ENCODE measurements at regions not wholly inside any gene's neighbourhood (a gene's known extent, or its start where the extent isn't known, plus 50 kb on each side); places are given as distances from the start of the nearest gene placed in this dataset.

DNA sequence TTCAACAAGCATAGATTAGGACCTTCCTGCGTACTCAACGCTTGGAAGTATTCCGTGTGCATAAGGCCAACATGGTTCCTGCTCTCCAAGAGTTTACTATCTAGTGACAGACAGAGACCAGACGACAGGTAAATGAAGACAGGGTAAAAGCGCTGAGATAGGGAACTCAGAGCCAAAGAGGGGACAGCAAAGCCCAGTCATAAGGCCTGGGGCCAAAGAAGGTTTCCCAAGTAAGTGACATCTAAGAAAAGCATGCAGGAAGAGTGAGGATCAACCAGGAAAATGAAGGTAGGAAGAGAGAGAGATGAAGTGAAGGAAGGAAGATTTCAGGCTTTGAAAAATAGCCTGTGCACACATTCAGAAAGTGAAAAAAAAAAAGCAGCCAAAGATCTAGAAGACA lies 76.9 kb upstream of the CDH20 start:
- Histone ChIP-seq H3K23ac (ENCODE audit: insufficient read length) (no peak overlapping the region), H3K4ac (replicated peaks; ENCODE audit: insufficient read length, low read depth, low read length) (no peak overlapping the region), H3K56ac (replicated peaks; ENCODE audit: insufficient read length, low read depth, low read length) (no peak overlapping the region), H3K9ac (replicated peaks in 1 of 4; ENCODE audit: extremely low read depth in 1 of 4, low read depth in 3 of 4, low read length in 3 of 4) (no peak overlapping the region), H3K79me2 (ENCODE audit: control insufficient read depth in 1 of 2, insufficient read depth in 2 of 2, low read length in 2 of 2) (no peaks in the 10 kb centered on the region), H2BK12ac (ENCODE audit: low read depth, low read length) (no peak overlapping the region), H2BK15ac (ENCODE audit: low read length) (no peak overlapping the region), H3K27me3 (replicated peaks in 1 of 4; ENCODE audit: control insufficient read depth in 3 of 4, extremely low read depth in 1 of 4, insufficient read depth in 3 of 4, low read length in 3 of 4) (no peaks in the 10 kb centered on the region), H4K91ac (replicated peaks; ENCODE audit: insufficient read length, low read length) (no peak overlapping the region), H3K4me2 (ENCODE audit: insufficient read depth in 1 of 2, low read depth in 2 of 2, low read length in 2 of 2) (no peak overlapping the region), H3K36me3 (ENCODE audit: control insufficient read depth in 2 of 4, insufficient read depth in 4 of 4, low read length in 3 of 4) (no peaks in the 10 kb centered on the region), H2AFZ (ENCODE audit: low read length) (0 out of 2 replicates have a peak overlapping the region, but pooled peaks have one; percentile 41), H2AK5ac (ENCODE audit: low read depth, low read length) (no peak overlapping the region), H2BK5ac (ENCODE audit: low read depth, low read length) (no peak overlapping the region), H3K14ac (ENCODE audit: insufficient read length) (no peak overlapping the region), H3K79me1 (ENCODE audit: low read depth, low read length) (no peaks in the 10 kb centered on the region), H3K4me3 (ENCODE audit: extremely low read depth in 1 of 4, insufficient read depth in 2 of 4, low read depth in 3 of 4, low read length in 4 of 4) (no peak overlapping the region), H4K8ac (ENCODE audit: extremely low read depth, insufficient read depth, low read length) (no peak overlapping the region), H3K27ac (ENCODE audit: low read depth, low read length) (no peak overlapping the region), H3K4me1 (replicated peaks in 1 of 4; ENCODE audit: control insufficient read depth in 3 of 4, insufficient read depth in 4 of 4, low read length in 3 of 4) (no peaks in the 10 kb centered on the region), H4K20me1 (replicated peaks in 1 of 2; ENCODE audit: control insufficient read depth in 1 of 2, insufficient read depth in 2 of 2, low read length in 2 of 2) (no peaks in the 10 kb centered on the region), H3K9me3 (ENCODE audit: insufficient read depth in 2 of 2, low read depth in 1 of 2, low read length in 1 of 2) (no peaks in the 10 kb centered on the region), H2BK20ac (ENCODE audit: low read length) (no peak overlapping the region), H4K5ac (ENCODE audit: insufficient read length, low read depth, low read length) (no peak overlapping the region), H3K18ac (ENCODE audit: extremely low read depth, low read length) (no peak overlapping the region), H2BK120ac (replicated peaks; ENCODE audit: low read depth, low read length) (no peak overlapping the region), H3K23me2 (ENCODE audit: low read depth, low read length) (no peaks in the 10 kb centered on the region)
- 96% methylated on average over 5 of the region's 5 CpGs; no CpG with 5 or more reads in 1 of the 2 experiments for WGBS, 2 experiments (ENCODE audit: extremely low coverage in 1 of 2, insufficient coverage in 1 of 2, insufficient read length in 1 of 2, insufficient replicate concordance in 2 of 2, low coverage in 1 of 2, low lambda C conversion rate in 2 of 2, missing lambda C conversion rate in 1 of 2)
- ChIA-PET CTCF (ENCODE audit: partially characterized antibody) (no interaction called here), POLR2A (ENCODE audit: partially characterized antibody) (no interaction called here)
- DNase-seq (ENCODE audit: low read depth in 1 of 2, low spot score in 2 of 2) = no peak
- no peak for FAIRE-seq
- TF ChIP-seq JUND (IDR thresholded peaks at IDR 0.05; ENCODE audit: low read length) (no peak), SIX5 (IDR thresholded peaks at IDR 0.05; ENCODE audit: low read depth, low read length) (no peak), TAF1 (IDR thresholded peaks at IDR 0.05; ENCODE audit: low read depth, low read length) (no peak), CBX5 (IDR thresholded peaks at IDR 0.05; ENCODE audit: low read depth, low read length) (no peak), GABPA (IDR thresholded peaks at IDR 0.05; ENCODE audit: borderline replicate concordance, insufficient read depth, low read length) (no peak), MAFK (IDR thresholded peaks at IDR 0.05; ENCODE audit: low read depth, low read length) (no peak), KDM4A (IDR thresholded peaks at IDR 0.05; ENCODE audit: low read depth, low read length, severe bottlenecking) (no peak), TBP (IDR thresholded peaks at IDR 0.05; ENCODE audit: low read depth, low read length) (no peak), CBX8 (IDR thresholded peaks at IDR 0.05; ENCODE audit: borderline replicate concordance, low read depth, low read length) (no peak), KDM5A (IDR thresholded peaks at IDR 0.05; ENCODE audit: low read length) (no peak), RAD21 (IDR thresholded peaks at IDR 0.05 in 1 of 2, conservative IDR thresholded peaks at IDR 0.05 in 1 of 2; ENCODE audit: low read depth in 2 of 2, low read length in 2 of 2) (no peak), SP4 (IDR thresholded peaks at IDR 0.05; ENCODE audit: low read length) (no peak), POU5F1 (IDR thresholded peaks at IDR 0.05; ENCODE audit: low read depth, low read length) (no peak)
- TF ChIP-seq, protein P1, sequence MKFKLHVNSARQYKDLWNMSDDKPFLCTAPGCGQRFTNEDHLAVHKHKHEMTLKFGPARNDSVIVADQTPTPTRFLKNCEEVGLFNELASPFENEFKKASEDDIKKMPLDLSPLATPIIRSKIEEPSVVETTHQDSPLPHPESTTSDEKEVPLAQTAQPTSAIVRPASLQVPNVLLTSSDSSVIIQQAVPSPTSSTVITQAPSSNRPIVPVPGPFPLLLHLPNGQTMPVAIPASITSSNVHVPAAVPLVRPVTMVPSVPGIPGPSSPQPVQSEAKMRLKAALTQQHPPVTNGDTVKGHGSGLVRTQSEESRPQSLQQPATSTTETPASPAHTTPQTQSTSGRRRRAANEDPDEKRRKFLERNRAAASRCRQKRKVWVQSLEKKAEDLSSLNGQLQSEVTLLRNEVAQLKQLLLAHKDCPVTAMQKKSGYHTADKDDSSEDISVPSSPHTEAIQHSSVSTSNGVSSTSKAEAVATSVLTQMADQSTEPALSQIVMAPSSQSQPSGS (IDR thresholded peaks at IDR 0.05; ENCODE audit: low read length) = no peak

Measured in H1 (cell line).